ENCODE measurements at regions not wholly inside any gene's neighbourhood (a gene's known extent, or its start where the extent isn't known, plus 50 kb on each side); places are given as distances from the start of the nearest gene placed in this dataset.

DNA sequence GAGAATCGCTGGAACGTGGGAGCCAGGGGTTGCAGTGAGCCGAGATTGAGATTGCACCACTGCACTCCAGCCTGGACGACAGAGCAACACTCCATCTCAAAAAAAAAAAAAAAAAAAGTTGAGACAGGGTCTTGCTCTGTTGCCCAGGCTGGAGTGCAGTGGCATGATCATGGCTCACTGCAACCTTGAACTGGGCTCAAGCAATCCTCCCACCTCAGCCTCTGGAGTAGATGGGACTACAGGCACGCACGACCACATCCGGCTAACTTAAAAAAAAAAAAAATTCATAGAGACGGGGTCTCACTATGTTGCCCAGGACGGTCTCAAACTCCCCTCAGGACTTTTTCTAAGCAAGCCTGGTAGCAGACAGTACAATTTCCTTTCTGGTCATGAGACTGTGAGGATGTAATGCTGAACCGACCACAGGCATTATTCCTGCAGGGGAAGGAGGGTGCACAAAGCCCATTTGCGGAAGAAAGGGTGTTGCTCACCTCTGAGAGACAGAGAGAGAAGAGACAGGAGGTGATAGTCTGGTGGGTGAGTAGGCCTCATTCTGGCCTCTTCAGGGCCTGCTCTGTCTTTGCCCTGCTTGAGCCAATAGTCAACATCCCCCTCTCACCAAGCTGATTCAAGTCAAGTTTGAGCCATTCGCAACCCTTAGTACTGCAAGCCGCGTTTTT, 205.3 kb downstream of the ZFP36L2 start:
- H3K4me3 ChIP-seq: no peak overlapping the region
- WGBS, 2 donors: 90 to 92% methylated on average over 14 of the region's 14 CpGs
- no peaks in the 10 kb centered on the region for H3K27me3 ChIP-seq
- H3K36me3 ChIP-seq: no peaks in the 10 kb centered on the region
- TF ChIP-seq, protein P1, sequence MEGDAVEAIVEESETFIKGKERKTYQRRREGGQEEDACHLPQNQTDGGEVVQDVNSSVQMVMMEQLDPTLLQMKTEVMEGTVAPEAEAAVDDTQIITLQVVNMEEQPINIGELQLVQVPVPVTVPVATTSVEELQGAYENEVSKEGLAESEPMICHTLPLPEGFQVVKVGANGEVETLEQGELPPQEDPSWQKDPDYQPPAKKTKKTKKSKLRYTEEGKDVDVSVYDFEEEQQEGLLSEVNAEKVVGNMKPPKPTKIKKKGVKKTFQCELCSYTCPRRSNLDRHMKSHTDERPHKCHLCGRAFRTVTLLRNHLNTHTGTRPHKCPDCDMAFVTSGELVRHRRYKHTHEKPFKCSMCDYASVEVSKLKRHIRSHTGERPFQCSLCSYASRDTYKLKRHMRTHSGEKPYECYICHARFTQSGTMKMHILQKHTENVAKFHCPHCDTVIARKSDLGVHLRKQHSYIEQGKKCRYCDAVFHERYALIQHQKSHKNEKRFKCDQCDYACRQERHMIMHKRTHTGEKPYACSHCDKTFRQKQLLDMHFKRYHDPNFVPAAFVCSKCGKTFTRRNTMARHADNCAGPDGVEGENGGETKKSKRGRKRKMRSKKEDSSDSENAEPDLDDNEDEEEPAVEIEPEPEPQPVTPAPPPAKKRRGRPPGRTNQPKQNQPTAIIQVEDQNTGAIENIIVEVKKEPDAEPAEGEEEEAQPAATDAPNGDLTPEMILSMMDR (IDR thresholded peaks at IDR 0.05): no peak
- ATAC-seq (no peak), DNase-seq (no peak)
- intact Hi-C loops (cut with DNase I): loop anchor here in 7 of 10 donors (5.0 to 10.0 kb wide), 9 partner anchors 39 to 466 kb away; partner anchors contain the start of gene ZFP36L2 (in 3 of the 7)
- peaks cover 0 to 45% (median 33%) of the 10 kb centered on the region in 9 donors for H3K4me1 ChIP-seq
- H3K9me3 ChIP-seq: peaks cover 0 to 17% (median 0%) of the 10 kb centered on the region in 11 donors
- H3K27ac ChIP-seq: no peak overlapping the region

DNA sequence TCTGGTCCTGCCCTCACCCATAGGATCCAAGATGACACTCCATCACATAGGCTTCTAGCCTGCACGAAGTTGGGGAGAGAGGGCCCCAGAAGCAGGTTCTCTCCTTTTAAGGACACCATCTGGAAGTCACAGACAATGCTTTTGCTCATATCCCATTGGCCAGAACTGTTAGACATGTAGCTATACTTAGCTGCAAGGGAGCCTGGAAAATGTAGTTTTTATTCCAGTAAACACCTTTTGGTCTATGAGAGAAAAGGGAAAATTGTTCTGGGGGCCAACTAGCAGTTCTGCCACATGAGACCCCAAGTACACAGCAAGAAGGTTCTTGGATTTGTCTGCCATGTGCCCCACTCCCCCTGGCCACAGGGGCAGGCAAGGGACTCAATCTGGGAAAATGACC, 206.1 kb downstream of the ZFP36L2 start:
- WGBS, 2 donors: 93 to 96% methylated on average over 1 of the region's 1 CpG
- intact Hi-C loops (cut with DNase I): loop anchor here in 7 of 10 donors (5.0 to 10.0 kb wide), 9 partner anchors 38 to 467 kb away; partner anchors contain the start of gene ZFP36L2 (in 3 of the 7)
- DNase-seq: no peak
- ATAC-seq: no peak
- Histone ChIP-seq H3K36me3 (no peaks in the 10 kb centered on the region), H3K9me3 (peaks cover 0 to 17% (median 0%) of the 10 kb centered on the region in 11 donors), H3K27ac (peak overlapping the region in 2 of 10 donors; percentile 85 to 89), H3K4me1 (peaks cover 0 to 39% (median 33%) of the 10 kb centered on the region in 9 donors), H3K27me3 (no peaks in the 10 kb centered on the region), H3K4me3 (no peak overlapping the region)
- TF ChIP-seq, protein P1 (IDR thresholded peaks at IDR 0.05): no peak

DNA sequence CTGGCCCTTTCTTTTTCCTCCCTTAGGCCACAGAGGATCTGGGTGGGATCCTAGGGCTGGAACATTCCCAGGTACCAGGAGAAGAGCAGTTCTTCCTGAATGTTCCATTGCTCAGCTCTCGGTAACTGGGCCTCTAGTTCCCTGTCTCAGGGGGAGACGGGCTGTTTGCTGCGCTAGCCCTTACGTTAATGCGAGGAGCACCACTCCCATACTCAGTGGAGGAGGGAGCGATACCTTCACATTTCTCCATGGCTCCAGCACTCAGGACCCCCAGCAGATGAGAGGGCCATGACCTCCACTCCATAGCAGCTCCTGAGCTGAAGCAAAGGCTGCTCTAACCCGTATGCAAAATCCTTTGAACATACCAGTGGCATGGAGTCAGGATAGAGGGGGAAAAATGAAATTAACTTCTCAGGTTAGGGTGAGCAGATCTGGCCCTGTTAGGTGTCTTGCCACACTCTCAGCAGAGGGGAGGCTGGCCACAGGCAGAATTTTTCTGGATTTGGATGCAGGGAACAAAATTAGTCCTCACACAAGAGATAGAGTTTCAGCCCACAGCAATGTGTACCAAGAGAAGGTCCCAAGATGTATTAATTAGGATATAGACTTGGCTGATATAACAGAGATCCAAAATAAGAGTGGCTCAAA, 206.7 kb downstream of the ZFP36L2 start:
- Histone ChIP-seq H3K27me3 (no peaks in the 10 kb centered on the region), H3K27ac (peak overlapping the region; percentile 59 to 89 (median 79)), H3K9me3 (peaks cover 0 to 17% (median 0%) of the 10 kb centered on the region in 11 donors), H3K4me1 (peaks cover 0 to 34% (median 28%) of the 10 kb centered on the region in 9 donors), H3K4me3 (no peak overlapping the region), H3K36me3 (no peaks in the 10 kb centered on the region)
- TF ChIP-seq, protein P1 (IDR thresholded peaks at IDR 0.05): no peak
- WGBS, 2 donors: 94 to 96% methylated on average over 7 of the region's 7 CpGs
- ATAC-seq (no peak), DNase-seq (no peak)
- intact Hi-C loops (cut with DNase I): loop anchor here in 9 of 10 donors (2.0 to 10.0 kb wide), 11 partner anchors 37 to 515 kb away; partner anchors contain the start of gene ZFP36L2 (in 3 of the 9)

DNA sequence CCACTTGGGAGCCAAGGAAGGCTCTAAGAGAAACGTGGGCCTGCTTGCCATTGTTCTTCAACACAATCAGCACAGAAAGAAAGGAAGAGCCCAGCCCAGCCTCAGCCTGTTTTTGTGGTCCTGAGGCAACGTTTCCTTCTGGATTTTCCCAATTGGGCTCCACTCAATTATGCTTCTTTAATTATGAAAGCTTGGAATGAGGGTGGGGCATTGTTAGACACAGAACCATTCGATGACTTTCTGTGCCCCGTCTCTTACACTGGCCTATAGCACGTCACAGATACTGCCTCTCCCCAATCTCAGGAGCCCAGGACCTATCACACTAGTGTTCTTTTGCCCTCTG, 207.4 kb downstream of the ZFP36L2 start:
- 67 to 70% methylated on average over 5 of the region's 5 CpGs for WGBS, 2 donors
- Histone ChIP-seq H3K9me3 (peaks cover 0 to 17% (median 0%) of the 10 kb centered on the region in 11 donors), H3K27me3 (no peaks in the 10 kb centered on the region), H3K36me3 (no peaks in the 10 kb centered on the region), H3K4me1 (peaks cover 0 to 36% (median 22%) of the 10 kb centered on the region in 9 donors), H3K4me3 (no peak overlapping the region), H3K27ac (peak overlapping the region; percentile 59 to 89 (median 79))
- DNase-seq (no peak), ATAC-seq (peak; percentile 30 to 75 (median 63))
- intact Hi-C loops (cut with DNase I): loop anchor here in 3 of 10 donors (2.0 to 10.0 kb wide), 3 partner anchors 37 to 516 kb away; no protein-coding TSS in a partner anchor
- TF ChIP-seq, protein P1 (IDR thresholded peaks at IDR 0.05): no peak

Measured in heart right ventricle (tissue), 16 donors.